ENCODE measurements at regions not wholly inside any gene's neighbourhood (a gene's known extent, or its start where the extent isn't known, plus 50 kb on each side); places are given as distances from the start of the nearest gene placed in this dataset.

DNA sequence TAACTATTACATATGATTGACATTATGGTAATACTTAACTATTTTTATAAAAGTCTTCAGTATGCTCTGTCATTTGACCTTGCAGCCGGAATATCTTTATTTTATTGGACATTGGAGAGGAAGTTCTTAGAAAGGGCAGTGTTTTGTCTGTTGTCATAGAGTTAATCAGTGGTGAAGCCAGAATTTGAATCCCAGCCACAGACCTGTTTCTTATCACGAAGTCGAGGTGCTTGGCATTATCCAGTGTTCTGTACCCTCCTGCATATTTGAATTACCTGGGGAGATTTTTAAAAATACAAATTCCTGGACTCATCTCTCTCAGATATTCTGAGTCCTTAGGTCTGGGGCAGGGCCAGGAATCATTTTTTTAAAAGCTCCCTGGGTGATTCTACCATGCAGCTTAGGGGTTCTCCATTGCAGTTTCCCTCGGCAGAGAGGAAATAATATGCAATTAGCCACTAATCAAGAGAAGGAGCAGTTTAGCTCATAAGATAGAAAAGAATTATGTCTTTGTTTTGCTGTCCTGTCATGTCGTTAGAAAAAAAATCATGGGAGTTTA is 195.6 kb upstream of the CFAP20DC start:
- TF ChIP-seq POLR2AphosphoS5 (IDR thresholded peaks at IDR 0.05; ENCODE audit: borderline replicate concordance, low read depth, low read length) (no peak), EZH2 (IDR thresholded peaks at IDR 0.05) (no peak), FOXP2 (optimal IDR thresholded peaks at IDR 0.05; ENCODE audit: control extremely low read depth, extremely low read length, insufficient read depth) (no peak)
